22Rv1 (cell line): ENCODE measurements at regions not wholly inside any gene's neighbourhood (a gene's known extent, or its start where the extent isn't known, plus 50 kb on each side); places are given as distances from the start of the nearest gene placed in this dataset.

ENCODE experiments used
- CTCF ChIP-seq: fragments of 450-650 bp; IDR thresholded peaks from 2 replicates; pipeline ENCODE4 v1.5.1; 2017; ENCODE audit warnings: mild to moderate bottlenecking
- ZFX ChIP-seq: fragments of 450-650 bp; IDR thresholded peaks from 2 replicates; pipeline ENCODE4 v1.6.1; 2017; ENCODE audit warnings: antibody characterized with exemption, borderline replicate concordance

GRCh38 chr21:17195351-17195750 is 317.5 kb upstream of the CXADR start:
- TF ChIP-seq CTCF (no peak), ZFX (no peak)
